Trophoblast cell (in vitro differentiated cells and primary cell): ENCODE measurements at regions not wholly inside any gene's neighbourhood (a gene's known extent, or its start where the extent isn't known, plus 50 kb on each side); places are given as distances from the start of the nearest gene placed in this dataset.
"Not testable (repeated sequence)": the region's sequence is repeated elsewhere in the genome, so short reads cannot be mapped to it uniquely, and the experiment has no call there.

Experiments used
- DNase-seq, 2 donors: peaks; one replicate each; pipeline ENCODE4 v3.0.0-alpha.2; 2016
- H2AFZ ChIP-seq: 2 replicates; pipeline ENCODE4 v1.6.1; 2013; ENCODE audit warnings: low read length, moderate library complexity, mild to moderate bottlenecking; ENCODE audit not compliant: insufficient read depth, poor library complexity
- H2AK5ac ChIP-seq: 2 replicates; pipeline ENCODE4 v1.6.1; 2013; ENCODE audit warnings: mild to moderate bottlenecking, low read length
- H2BK120ac ChIP-seq: 2 replicates; pipeline ENCODE4 v1.6.1; 2013; ENCODE audit warnings: low read length, mild to moderate bottlenecking, moderate library complexity; ENCODE audit not compliant: insufficient read depth, poor library complexity
- H2BK12ac ChIP-seq: 2 replicates; pipeline ENCODE4 v1.6.1; 2013; ENCODE audit warnings: mild to moderate bottlenecking, low read length, moderate library complexity
- H2BK5ac ChIP-seq: 2 replicates; pipeline ENCODE4 v1.6.1; 2013; ENCODE audit warnings: low read length, low read depth, moderate library complexity, mild to moderate bottlenecking; ENCODE audit not compliant: poor library complexity
- H3K14ac ChIP-seq: 2 replicates; pipeline ENCODE4 v1.6.1; 2013; ENCODE audit warnings: mild to moderate bottlenecking, low read length
- H3K18ac ChIP-seq: 2 replicates; pipeline ENCODE4 v1.6.1; 2013; ENCODE audit warnings: mild to moderate bottlenecking, low read length
- H3K23ac ChIP-seq: 2 replicates; pipeline ENCODE4 v1.6.1; 2013; ENCODE audit warnings: low read length
- H3K27ac ChIP-seq: 2 replicates; pipeline ENCODE4 v1.5.1; 2013; ENCODE audit warnings: low read depth, mild to moderate bottlenecking, inconsistent platforms, low read length, moderate library complexity
- H3K27me3 ChIP-seq: 2 replicates; pipeline ENCODE4 v1.6.1; 2013; ENCODE audit warnings: inconsistent platforms, mild to moderate bottlenecking, low read length, moderate library complexity; ENCODE audit not compliant: insufficient read depth
- H3K36me3 ChIP-seq, 2 experiments: 1 replicate in 1 of 2; 2 replicates in 1 of 2; pipeline ENCODE4 v1.6.1; 2013; ENCODE audit warnings: low read length in 2 of 2, mild to moderate bottlenecking in 2 of 2, moderate library complexity in 1 of 2; ENCODE audit not compliant: insufficient read depth in 2 of 2, control insufficient read depth in 1 of 2
- H3K4ac ChIP-seq: 2 replicates; pipeline ENCODE4 v1.6.1; 2013; ENCODE audit warnings: low read depth, mild to moderate bottlenecking, low read length, moderate library complexity
- H3K4me1 ChIP-seq, 2 experiments: 1 replicate in 1 of 2; 2 replicates in 1 of 2; pipeline ENCODE4 v1.6.1; 2013; ENCODE audit warnings: low read length in 2 of 2, mild to moderate bottlenecking in 2 of 2, moderate library complexity in 1 of 2; ENCODE audit not compliant: insufficient read depth in 2 of 2, control insufficient read depth in 1 of 2
- H3K4me2 ChIP-seq: 2 replicates; pipeline ENCODE4 v1.6.1; 2013; ENCODE audit warnings: inconsistent platforms, mild to moderate bottlenecking, low read length, moderate library complexity
- H3K4me3 ChIP-seq: 2 replicates; pipeline ENCODE4 v1.5.1; 2013; ENCODE audit warnings: mild to moderate bottlenecking, low read depth, low read length, inconsistent platforms
- H3K79me1 ChIP-seq: one replicate; pipeline ENCODE4 v1.6.1; 2013; ENCODE audit warnings: low read length
- H3K79me2 ChIP-seq: 2 replicates; pipeline ENCODE4 v1.6.1; 2013; ENCODE audit warnings: low read length, mild to moderate bottlenecking; ENCODE audit not compliant: control insufficient read depth, insufficient read depth, poor library complexity
- H3K9ac ChIP-seq: 2 replicates; pipeline ENCODE4 v1.6.1; 2013; ENCODE audit warnings: mild to moderate bottlenecking, low read length
- H3K9me3 ChIP-seq: 2 replicates; pipeline ENCODE4 v1.6.1; 2013; ENCODE audit warnings: low read depth, mild to moderate bottlenecking, control low read depth, inconsistent platforms, low read length; ENCODE audit not compliant: insufficient read depth
- H4K12ac ChIP-seq: 2 replicates; pipeline ENCODE4 v1.6.1; 2013; ENCODE audit warnings: low read depth, mild to moderate bottlenecking, low read length, moderate library complexity
- H4K8ac ChIP-seq: 2 replicates; pipeline ENCODE4 v1.6.1; 2013; ENCODE audit warnings: low read depth, mild to moderate bottlenecking, low read length, moderate library complexity
- H4K91ac ChIP-seq: one replicate; pipeline ENCODE4 v1.6.1; 2013; ENCODE audit warnings: low read depth, mild to moderate bottlenecking, low read length, moderate library complexity
- WGBS: extraction: QIAGEN DNeasy Blood & Tissue Kit; methylation state at CpG from one replicate; pipeline ENCODE4 v1.1.7; 2013; ENCODE audit warnings: missing lambda C conversion rate; ENCODE audit not compliant: insufficient read length, insufficient coverage; ENCODE audit errors: extremely low coverage; 5-methylcytosine and 5-hydroxymethylcytosine counted together

DNA sequence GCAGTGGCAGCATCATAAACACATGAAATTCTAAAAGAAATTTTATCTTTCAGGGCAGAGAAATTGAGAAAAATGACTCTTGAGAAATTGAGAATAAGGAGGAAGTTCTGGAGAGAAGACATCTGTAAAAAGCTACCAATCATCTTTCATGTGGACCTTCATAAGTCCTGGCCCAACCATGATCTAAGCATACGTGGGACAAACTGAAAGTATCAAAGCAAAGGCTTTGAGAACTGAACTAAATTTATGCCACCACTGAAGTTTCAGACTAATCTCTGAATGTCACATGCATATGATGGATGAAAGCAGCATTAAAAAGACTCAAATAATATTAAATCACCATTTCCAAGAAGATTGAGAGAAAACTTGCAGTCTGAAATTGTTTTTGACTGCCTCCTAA lies 1502.8 kb upstream of the LRRTM3 start:
- no peak overlapping the region for H3K4ac ChIP-seq
- no peak overlapping the region for H2BK5ac ChIP-seq
- H3K9ac ChIP-seq, result no peak overlapping the region
- WGBS, result no CpG with 5 or more reads among the region's 1 CpG
- H2AFZ ChIP-seq, result no peak overlapping the region
- no peak overlapping the region for H3K18ac ChIP-seq
- H3K4me3 ChIP-seq, result no peak overlapping the region
- H4K8ac ChIP-seq, result no peak overlapping the region
- no peaks in the 10 kb centered on the region for H3K9me3 ChIP-seq
- DNase-seq, result no peak
- H3K36me3 ChIP-seq, result no peaks in the 10 kb centered on the region
- H2BK12ac ChIP-seq, result no peak overlapping the region
- H4K12ac ChIP-seq, result no peak overlapping the region
- no peak overlapping the region for H3K4me2 ChIP-seq
- H4K91ac ChIP-seq, result no peak overlapping the region
- no peaks in the 10 kb centered on the region for H3K27me3 ChIP-seq
- H3K79me2 ChIP-seq, result no peaks in the 10 kb centered on the region
- no peak overlapping the region for H3K14ac ChIP-seq
- no peak overlapping the region for H3K23ac ChIP-seq
- peaks cover 3% of the 10 kb centered on the region for H3K79me1 ChIP-seq
- no peak overlapping the region for H2BK120ac ChIP-seq
- no peaks in the 10 kb centered on the region for H3K4me1 ChIP-seq
- H2AK5ac ChIP-seq, result no peak overlapping the region
- H3K27ac ChIP-seq, result no peak overlapping the region

DNA sequence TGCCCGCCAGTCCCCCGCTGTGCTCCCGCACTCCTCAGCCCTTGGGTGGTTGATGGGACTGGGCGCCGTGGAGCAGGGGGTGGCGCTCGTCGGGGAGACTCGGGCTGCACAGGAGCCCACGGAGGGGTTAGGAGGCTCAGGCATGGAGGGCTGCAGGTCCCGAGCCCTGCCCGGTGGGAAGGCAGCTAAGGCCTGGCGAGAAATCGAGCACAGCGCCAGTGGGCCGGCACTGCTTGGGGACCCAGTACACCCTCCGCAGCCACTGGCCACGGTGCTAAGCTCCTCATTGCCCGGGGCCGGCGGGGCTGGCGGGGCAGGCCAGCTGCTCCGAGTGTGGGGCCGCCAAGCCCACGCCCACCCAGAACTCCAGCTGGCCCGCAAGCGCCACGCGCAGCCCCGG lies 1496.5 kb upstream of the LRRTM3 start:
- H3K4me2 ChIP-seq, H3K79me2 ChIP-seq, H3K23ac ChIP-seq, H3K4ac ChIP-seq, H3K4me1 ChIP-seq, H2AFZ ChIP-seq, H3K9ac ChIP-seq, H3K27me3 ChIP-seq, DNase-seq, H4K8ac ChIP-seq, H2BK12ac ChIP-seq, H2BK120ac ChIP-seq, H4K12ac ChIP-seq, H3K18ac ChIP-seq, H3K79me1 ChIP-seq, H3K9me3 ChIP-seq, H4K91ac ChIP-seq, H3K14ac ChIP-seq, H2AK5ac ChIP-seq, H3K27ac ChIP-seq, H3K36me3 ChIP-seq, H2BK5ac ChIP-seq, H3K4me3 ChIP-seq: not testable (repeated sequence)
- no CpG with 5 or more reads among the region's 30 CpGs for WGBS

DNA sequence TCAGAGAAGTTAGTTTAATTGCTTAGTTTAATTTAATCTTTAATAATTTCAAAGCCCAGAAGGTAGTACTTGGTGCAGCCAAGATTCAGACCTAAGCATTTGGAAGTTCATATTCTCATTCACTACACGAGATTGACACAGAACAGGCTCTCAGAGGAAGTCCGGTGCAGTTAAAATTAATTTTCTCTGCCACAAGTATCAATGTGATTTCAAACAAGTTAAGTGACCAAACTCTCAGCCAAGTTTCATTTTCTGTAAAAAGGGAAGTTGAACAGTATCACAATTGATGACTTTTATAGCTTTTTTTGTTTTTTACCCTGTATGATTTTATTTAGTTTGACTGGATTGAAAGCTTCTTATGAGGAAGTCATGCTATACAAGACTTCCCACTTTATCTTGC lies 1494.9 kb upstream of the LRRTM3 start:
- no peak for DNase-seq
- H3K27me3 ChIP-seq, result no peaks in the 10 kb centered on the region
- H3K9ac ChIP-seq, result no peak overlapping the region
- no peak overlapping the region for H2BK12ac ChIP-seq
- H3K79me2 ChIP-seq, result no peaks in the 10 kb centered on the region
- no peak overlapping the region for H3K4me3 ChIP-seq
- H3K4me2 ChIP-seq, result no peak overlapping the region
- H3K23ac ChIP-seq, result no peak overlapping the region
- H3K4ac ChIP-seq, result no peak overlapping the region
- H3K36me3 ChIP-seq, result no peaks in the 10 kb centered on the region
- no CpG with 5 or more reads among the region's 2 CpGs for WGBS
- no peaks in the 10 kb centered on the region for H3K79me1 ChIP-seq
- no peaks in the 10 kb centered on the region for H3K9me3 ChIP-seq
- H3K14ac ChIP-seq, result no peak overlapping the region
- no peak overlapping the region for H4K91ac ChIP-seq
- no peaks in the 10 kb centered on the region for H3K4me1 ChIP-seq
- no peak overlapping the region for H4K8ac ChIP-seq
- no peak overlapping the region for H4K12ac ChIP-seq
- no peak overlapping the region for H2AK5ac ChIP-seq
- H2BK5ac ChIP-seq, result no peak overlapping the region
- no peak overlapping the region for H2BK120ac ChIP-seq
- H3K27ac ChIP-seq, result no peak overlapping the region
- H2AFZ ChIP-seq, result no peak overlapping the region
- H3K18ac ChIP-seq, result no peak overlapping the region

DNA sequence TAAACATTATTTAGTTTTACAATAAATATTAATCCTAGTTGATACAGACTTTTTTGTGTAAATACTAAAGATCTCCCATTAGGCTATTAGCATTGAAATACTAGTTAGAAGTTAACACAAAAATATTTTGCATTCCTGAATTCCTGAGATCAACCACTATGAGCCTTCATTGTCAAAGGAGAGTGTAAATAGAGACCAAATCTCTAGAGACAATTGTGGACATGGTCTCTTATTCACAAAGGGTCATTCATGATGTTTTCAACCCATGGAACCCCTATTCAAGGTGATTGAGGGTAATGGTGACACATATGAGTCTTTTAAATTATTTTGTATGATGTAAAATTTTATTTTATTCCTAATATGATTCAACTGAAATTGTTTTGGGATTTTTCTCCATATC lies 1454.8 kb upstream of the LRRTM3 start:
- no peak overlapping the region for H2AK5ac ChIP-seq
- no peak overlapping the region for H4K91ac ChIP-seq
- H2BK5ac ChIP-seq, result no peak overlapping the region
- no peak overlapping the region for H3K4me2 ChIP-seq
- DNase-seq, result no peak
- H3K27ac ChIP-seq, result no peak overlapping the region
- no peak overlapping the region for H3K14ac ChIP-seq
- H3K4ac ChIP-seq, result no peak overlapping the region
- no peak overlapping the region for H3K23ac ChIP-seq
- no peak overlapping the region for H3K18ac ChIP-seq
- no peaks in the 10 kb centered on the region for H3K27me3 ChIP-seq
- H3K9me3 ChIP-seq, result no peaks in the 10 kb centered on the region
- H3K79me2 ChIP-seq, result no peaks in the 10 kb centered on the region
- H2BK120ac ChIP-seq, result no peak overlapping the region
- H4K12ac ChIP-seq, result no peak overlapping the region
- no peak overlapping the region for H2BK12ac ChIP-seq
- no peaks in the 10 kb centered on the region for H3K79me1 ChIP-seq
- H3K9ac ChIP-seq, result no peak overlapping the region
- no peak overlapping the region for H2AFZ ChIP-seq
- H3K4me1 ChIP-seq, result no peaks in the 10 kb centered on the region
- H3K36me3 ChIP-seq, result peaks cover 0 to 2% of the 10 kb centered on the region in 2 experiments
- H4K8ac ChIP-seq, result no peak overlapping the region
- H3K4me3 ChIP-seq, result no peak overlapping the region

DNA sequence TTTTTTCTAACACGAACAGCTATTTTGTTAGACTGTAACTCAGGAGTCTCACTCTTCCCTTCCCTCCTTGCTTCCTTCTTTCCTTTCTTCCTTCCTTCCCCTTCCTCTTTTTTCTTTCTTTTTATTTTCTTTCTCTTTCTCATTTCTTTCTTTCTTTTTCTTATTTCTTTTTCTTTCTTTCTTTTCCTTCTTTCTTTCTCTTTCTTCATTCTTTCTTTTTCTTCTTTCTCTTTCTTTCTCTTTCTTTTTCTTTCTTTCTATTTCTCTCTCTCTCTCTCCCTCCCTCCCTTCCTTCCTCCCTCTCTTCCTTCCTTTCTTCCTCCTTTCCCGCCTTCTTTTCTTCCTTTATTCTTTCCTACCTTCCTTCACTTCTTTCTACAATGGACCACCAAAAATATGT lies 1443.0 kb upstream of the LRRTM3 start:
- 100% methylated on average over 1 of the region's 2 CpGs for WGBS

More for the DNA sequence above, 1443.0 kb upstream of the LRRTM3 start:
- H3K4me3 ChIP-seq, result no peak overlapping the region
- no peak for DNase-seq
- H3K9ac ChIP-seq, result no peak overlapping the region
- no peak overlapping the region for H4K12ac ChIP-seq
- H3K4me2 ChIP-seq, result no peak overlapping the region
- no peaks in the 10 kb centered on the region for H3K27me3 ChIP-seq
- H3K36me3 ChIP-seq, result no peaks in the 10 kb centered on the region
- H3K79me2 ChIP-seq, result no peaks in the 10 kb centered on the region
- H2AK5ac ChIP-seq, result no peak overlapping the region
- H3K4ac ChIP-seq, result no peak overlapping the region
- H3K14ac ChIP-seq, result no peak overlapping the region
- H3K9me3 ChIP-seq, result no peaks in the 10 kb centered on the region
- no peak overlapping the region for H2BK120ac ChIP-seq
- no peak overlapping the region for H3K27ac ChIP-seq
- no peak overlapping the region for H2BK12ac ChIP-seq
- H2BK5ac ChIP-seq, result no peak overlapping the region
- H3K18ac ChIP-seq, result no peak overlapping the region
- no peak overlapping the region for H4K8ac ChIP-seq
- H4K91ac ChIP-seq, result no peak overlapping the region
- H2AFZ ChIP-seq, result no peak overlapping the region
- no peak overlapping the region for H3K23ac ChIP-seq
- no peaks in the 10 kb centered on the region for H3K4me1 ChIP-seq
- no peaks in the 10 kb centered on the region for H3K79me1 ChIP-seq
